Activated T-cell treated with anti-CD3 and anti-CD28 coated beads, Interleukin-2, amount 50 U/mL, for 72 hours (primary cell): ENCODE measurements at regions not wholly inside any gene's neighbourhood (a gene's known extent, or its start where the extent isn't known, plus 50 kb on each side); places are given as distances from the start of the nearest gene placed in this dataset.

Source experiments
- ATAC-seq, 2 donors: fragments of 150-1000 bp; cut with Tn5 transposase; replicated peaks in 1 of 2; 2 replicates each; pipeline ENCODE4 v1.10.0; 2021; ENCODE audit warnings: moderate library complexity in 2 of 2, mild to moderate bottlenecking in 1 of 2
- DNase-seq, 2 donors: peaks; one replicate each; pipeline ENCODE4 v3.0.0; 2021 to 2022; ENCODE audit warnings: mixed read lengths in 1 of 2
- H3K27ac Mint-ChIP-seq: one replicate; pipeline ENCODE4 v1.8.0; 2022; ENCODE audit warnings: mild to moderate bottlenecking, moderate library complexity, mixed read lengths
- H3K27me3 Mint-ChIP-seq: one replicate; pipeline ENCODE4 v1.8.0; 2022; ENCODE audit warnings: low read depth, mixed read lengths
- H3K36me3 Mint-ChIP-seq, 2 donors: one replicate each; pipeline ENCODE4 v1.8.0; 2022; ENCODE audit warnings: mixed read lengths in 2 of 2, mild to moderate bottlenecking in 1 of 2; ENCODE audit not compliant: insufficient read depth in 2 of 2
- H3K4me1 Mint-ChIP-seq: one replicate; pipeline ENCODE4 v1.8.0; 2022; ENCODE audit warnings: low read depth, mixed read lengths
- H3K4me3 Mint-ChIP-seq, 2 donors: one replicate each; pipeline ENCODE4 v1.8.0; 2022; ENCODE audit warnings: mild to moderate bottlenecking in 2 of 2, mixed read lengths in 2 of 2, moderate library complexity in 2 of 2
- H3K9me3 Mint-ChIP-seq, 2 donors: one replicate each; pipeline ENCODE4 v1.8.0; 2022; ENCODE audit warnings: mixed read lengths in 2 of 2

DNA sequence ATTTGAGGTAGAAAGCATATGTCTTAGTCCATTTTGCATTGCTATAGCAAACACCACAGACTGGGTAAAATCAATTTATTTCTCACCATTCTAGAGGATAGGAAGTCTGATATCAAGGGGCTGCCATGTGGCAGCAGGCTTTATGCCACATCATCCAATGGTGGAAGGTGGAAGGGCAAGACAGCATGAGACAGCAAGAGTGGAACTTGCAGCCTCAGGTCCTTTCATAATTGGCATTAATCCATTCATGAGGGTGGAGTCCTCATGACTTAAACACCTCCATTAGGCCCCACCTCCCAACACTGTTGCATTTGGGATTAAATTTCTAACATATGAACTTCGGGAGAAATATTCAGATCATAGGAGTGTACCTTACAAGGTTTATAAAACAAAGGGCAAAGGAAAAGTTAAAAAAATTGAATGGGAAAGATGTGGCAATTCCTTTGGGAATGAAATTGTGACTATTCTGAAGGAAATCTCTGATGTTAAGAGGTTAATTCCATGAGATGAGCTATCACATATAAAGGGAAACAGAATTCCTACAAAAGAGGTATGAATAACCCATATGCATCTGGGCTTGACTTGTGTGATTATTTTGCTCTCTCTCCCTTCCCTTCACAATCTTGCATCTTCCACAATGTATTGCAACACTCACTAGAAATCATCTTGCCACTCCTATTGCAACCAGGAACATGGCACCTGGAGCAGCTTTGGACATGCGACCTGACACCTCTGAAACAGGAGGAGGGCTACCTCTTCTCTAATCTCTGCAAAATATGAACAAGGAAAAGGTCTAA is 507.8 kb downstream of the EPHA4 start:
- Mint-ChIP-seq H3K36me3 (no peaks in the 10 kb centered on the region), H3K4me3 (no peak overlapping the region), H3K9me3 (peaks cover 5 to 8% of the 10 kb centered on the region in 2 donors), H3K27ac (no peak overlapping the region), H3K4me1 (no peaks in the 10 kb centered on the region), H3K27me3 (peaks cover 14% of the 10 kb centered on the region)
- no peak for DNase-seq
- ATAC-seq = no peak

GRCh38 chr2:221064880-221065279 is 507.2 kb downstream of the EPHA4 start:
- no peak for ATAC-seq
- Mint-ChIP-seq H3K27ac (no peak overlapping the region), H3K27me3 (peaks cover 8% of the 10 kb centered on the region), H3K4me3 (no peak overlapping the region), H3K9me3 (peaks cover 6 to 8% of the 10 kb centered on the region in 2 donors), H3K4me1 (no peaks in the 10 kb centered on the region), H3K36me3 (no peaks in the 10 kb centered on the region)
- DNase-seq = no peak

DNA sequence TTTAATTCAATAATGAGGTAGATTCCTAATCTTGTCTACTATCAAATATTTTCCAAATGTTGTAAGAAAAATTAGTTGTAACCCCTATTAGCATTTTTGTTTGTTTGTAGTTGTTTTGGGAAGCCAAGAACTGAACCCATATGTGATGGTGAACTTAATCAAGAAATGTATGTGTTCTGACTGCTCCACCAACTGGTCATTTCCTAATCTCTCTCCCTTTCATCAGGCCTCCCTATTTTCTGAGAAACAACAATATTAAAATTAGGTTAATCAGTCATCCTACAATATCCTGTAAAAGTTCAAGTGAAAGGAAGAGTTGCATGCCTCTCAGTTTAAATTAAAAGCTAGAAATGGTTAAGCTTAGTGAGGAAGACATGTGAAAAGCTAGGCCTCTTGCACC is 504.0 kb downstream of the EPHA4 start:
- Mint-ChIP-seq H3K9me3 (peaks cover 8 to 17% of the 10 kb centered on the region in 2 donors), H3K27ac (no peak overlapping the region), H3K36me3 (peaks cover 0 to 2% of the 10 kb centered on the region in 2 donors), H3K27me3 (no peaks in the 10 kb centered on the region), H3K4me3 (no peak overlapping the region), H3K4me1 (no peaks in the 10 kb centered on the region)
- DNase-seq (no peak), ATAC-seq (no peak)

- peaks cover 8 to 17% of the 10 kb centered on the region in 2 donors for H3K9me3 Mint-ChIP-seq
- peaks cover 0 to 2% of the 10 kb centered on the region in 2 donors for H3K36me3 Mint-ChIP-seq
- no peaks in the 10 kb centered on the region for H3K4me1 Mint-ChIP-seq
- no peak overlapping the region for H3K27ac Mint-ChIP-seq
- no peak for DNase-seq
- H3K27me3 Mint-ChIP-seq = no peaks in the 10 kb centered on the region
- H3K4me3 Mint-ChIP-seq = no peak overlapping the region
- ATAC-seq = no peak
Measured at GRCh38 chr2:221070106-221070505, 502.0 kb downstream of the EPHA4 start.

DNA sequence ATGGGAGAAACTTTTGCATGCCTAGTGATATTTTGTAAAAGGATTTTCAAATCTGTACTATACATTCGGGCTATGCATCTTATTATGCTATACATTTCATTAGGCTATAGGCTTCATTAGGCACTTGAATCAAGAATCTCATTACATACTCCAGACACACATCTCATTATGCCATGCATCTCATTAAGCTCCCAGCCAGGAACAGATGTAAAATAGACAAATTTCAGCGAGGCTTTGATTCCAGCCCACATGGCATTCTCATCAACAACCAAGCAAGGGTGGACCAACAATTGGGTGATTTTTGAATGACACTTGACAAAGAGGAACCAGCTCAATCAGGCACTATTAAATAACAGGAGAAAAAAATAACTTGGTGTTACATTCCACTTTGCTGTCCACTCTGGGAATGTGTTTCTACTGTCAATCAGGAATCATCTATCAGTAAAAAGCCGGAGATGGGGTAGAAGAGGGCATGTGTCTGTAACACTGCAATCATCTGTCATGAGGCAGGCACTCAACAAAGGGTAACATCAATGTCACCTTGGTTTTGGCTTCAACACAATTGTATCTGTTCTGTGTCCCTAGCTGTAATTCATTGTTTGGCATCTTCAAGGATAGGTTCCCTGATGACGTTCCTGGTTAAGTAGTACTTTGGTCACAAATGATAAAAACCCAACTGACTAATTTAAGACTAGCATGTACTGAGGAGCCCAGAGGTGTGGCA is 498.6 kb downstream of the EPHA4 start:
- no peak for DNase-seq
- Mint-ChIP-seq H3K27me3 (no peaks in the 10 kb centered on the region), H3K4me1 (no peaks in the 10 kb centered on the region), H3K36me3 (peaks cover 0 to 2% of the 10 kb centered on the region in 2 donors), H3K4me3 (no peak overlapping the region), H3K27ac (no peak overlapping the region), H3K9me3 (peaks cover 8 to 17% of the 10 kb centered on the region in 2 donors)
- no peak for ATAC-seq

GRCh38 chr2:221074238-221074637 is 497.9 kb downstream of the EPHA4 start:
- DNase-seq (no peak), ATAC-seq (no peak)
- H3K27ac Mint-ChIP-seq = no peak overlapping the region
- H3K4me3 Mint-ChIP-seq = no peak overlapping the region
- H3K36me3 Mint-ChIP-seq = peaks cover 0 to 2% of the 10 kb centered on the region in 2 donors
- peaks cover 8 to 17% of the 10 kb centered on the region in 2 donors for H3K9me3 Mint-ChIP-seq
- H3K27me3 Mint-ChIP-seq = no peaks in the 10 kb centered on the region
- no peaks in the 10 kb centered on the region for H3K4me1 Mint-ChIP-seq

DNA sequence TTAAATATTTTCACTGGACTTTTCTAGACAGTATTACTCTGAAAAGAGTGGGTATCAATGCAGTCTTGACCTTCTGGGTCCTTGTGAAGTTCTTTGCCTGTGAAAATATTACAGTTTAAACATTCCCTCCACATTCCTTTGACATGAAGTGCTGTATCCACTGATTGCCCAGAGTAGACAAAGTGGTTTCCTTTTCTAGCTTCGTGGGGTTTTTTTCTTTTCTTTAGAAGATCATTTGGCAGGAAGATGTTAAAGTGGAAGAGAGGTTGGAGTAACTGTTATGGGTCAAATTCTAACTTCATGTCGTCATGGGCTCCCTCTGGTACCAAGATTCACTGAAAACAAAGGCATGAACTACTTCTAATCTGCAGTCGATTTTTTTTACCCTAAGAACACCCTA is 496.9 kb downstream of the EPHA4 start:
- DNase-seq (no peak), ATAC-seq (no peak)
- H3K27ac Mint-ChIP-seq = no peak overlapping the region
- H3K27me3 Mint-ChIP-seq = no peaks in the 10 kb centered on the region
- no peaks in the 10 kb centered on the region for H3K4me1 Mint-ChIP-seq
- peaks cover 0 to 2% of the 10 kb centered on the region in 2 donors for H3K36me3 Mint-ChIP-seq
- peaks cover 8 to 13% of the 10 kb centered on the region in 2 donors for H3K9me3 Mint-ChIP-seq
- H3K4me3 Mint-ChIP-seq = no peak overlapping the region

DNA sequence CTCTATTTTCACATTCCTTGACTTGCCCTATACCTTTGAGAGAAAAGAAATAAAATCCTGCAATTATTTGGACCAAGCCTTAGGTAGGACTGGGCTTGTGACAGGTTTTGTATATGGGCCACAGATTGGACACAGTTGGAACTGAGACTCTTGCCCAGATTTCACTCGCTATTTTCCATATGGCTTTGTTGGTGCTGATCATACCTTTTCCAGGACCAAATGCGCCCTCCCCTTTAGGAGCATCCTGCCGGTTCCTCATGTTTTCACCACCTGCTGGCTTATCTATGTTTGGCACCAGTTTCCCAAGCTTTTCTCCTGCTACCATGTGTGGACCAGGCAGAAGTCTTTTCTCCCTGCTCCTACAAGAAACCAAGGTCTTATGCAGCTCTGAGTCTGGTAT is 494.9 kb downstream of the EPHA4 start:
- peaks cover 3% of the 10 kb centered on the region in 2 donors for H3K9me3 Mint-ChIP-seq
- no peak for ATAC-seq
- no peaks in the 10 kb centered on the region for H3K4me1 Mint-ChIP-seq
- H3K4me3 Mint-ChIP-seq = no peak overlapping the region
- no peaks in the 10 kb centered on the region for H3K36me3 Mint-ChIP-seq
- DNase-seq = no peak
- no peaks in the 10 kb centered on the region for H3K27me3 Mint-ChIP-seq
- no peak overlapping the region for H3K27ac Mint-ChIP-seq

GRCh38 chr2:221077799-221078198 is 494.3 kb downstream of the EPHA4 start:
- no peaks in the 10 kb centered on the region for H3K36me3 Mint-ChIP-seq
- no peak for DNase-seq
- peaks cover 0 to 3% of the 10 kb centered on the region in 2 donors for H3K9me3 Mint-ChIP-seq
- ATAC-seq = no peak
- no peak overlapping the region for H3K4me3 Mint-ChIP-seq
- no peaks in the 10 kb centered on the region for H3K4me1 Mint-ChIP-seq
- H3K27ac Mint-ChIP-seq = no peak overlapping the region
- no peaks in the 10 kb centered on the region for H3K27me3 Mint-ChIP-seq

DNA sequence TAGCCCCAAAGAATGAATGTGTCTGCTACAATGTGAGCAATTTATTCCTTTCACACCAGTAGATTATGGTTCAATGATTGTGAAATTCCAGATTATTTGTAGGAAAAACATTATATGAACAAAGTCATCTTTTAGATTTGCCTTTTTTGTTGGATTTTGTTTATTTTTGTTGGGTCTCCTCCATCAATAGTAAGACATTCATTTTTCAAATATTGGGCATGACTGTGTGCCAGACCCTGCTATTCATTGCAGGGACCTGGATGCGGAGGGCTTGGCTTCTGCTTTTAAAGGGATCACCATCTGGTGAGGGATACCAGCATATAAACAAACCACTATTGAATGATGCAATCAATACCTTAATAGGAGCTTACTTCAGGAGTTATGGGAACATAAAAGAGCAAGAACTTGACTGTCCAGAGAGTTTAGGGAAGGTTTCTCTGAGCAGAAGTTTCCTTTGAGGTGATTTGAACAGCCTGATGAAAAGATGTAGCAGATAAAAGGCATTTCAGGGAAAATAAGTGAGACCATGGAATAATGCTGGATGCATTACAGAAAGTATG is 486.7 kb downstream of the EPHA4 start:
- H3K4me3 Mint-ChIP-seq = no peak overlapping the region
- H3K9me3 Mint-ChIP-seq = no peaks in the 10 kb centered on the region
- H3K27ac Mint-ChIP-seq = no peak overlapping the region

GRCh38 chr2:221085936-221086335 is 486.2 kb downstream of the EPHA4 start:
- no peak for DNase-seq
- H3K9me3 Mint-ChIP-seq = no peaks in the 10 kb centered on the region
- no peak overlapping the region for H3K4me3 Mint-ChIP-seq
- no peaks in the 10 kb centered on the region for H3K27me3 Mint-ChIP-seq
- no peaks in the 10 kb centered on the region for H3K36me3 Mint-ChIP-seq
- no peaks in the 10 kb centered on the region for H3K4me1 Mint-ChIP-seq
- no peak overlapping the region for H3K27ac Mint-ChIP-seq
- no peak for ATAC-seq

More for the DNA sequence above, 486.7 kb downstream of the EPHA4 start:
- H3K36me3 Mint-ChIP-seq = no peaks in the 10 kb centered on the region
- H3K27me3 Mint-ChIP-seq = no peaks in the 10 kb centered on the region
- DNase-seq (no peak), ATAC-seq (no peak)
- H3K4me1 Mint-ChIP-seq = no peaks in the 10 kb centered on the region

DNA sequence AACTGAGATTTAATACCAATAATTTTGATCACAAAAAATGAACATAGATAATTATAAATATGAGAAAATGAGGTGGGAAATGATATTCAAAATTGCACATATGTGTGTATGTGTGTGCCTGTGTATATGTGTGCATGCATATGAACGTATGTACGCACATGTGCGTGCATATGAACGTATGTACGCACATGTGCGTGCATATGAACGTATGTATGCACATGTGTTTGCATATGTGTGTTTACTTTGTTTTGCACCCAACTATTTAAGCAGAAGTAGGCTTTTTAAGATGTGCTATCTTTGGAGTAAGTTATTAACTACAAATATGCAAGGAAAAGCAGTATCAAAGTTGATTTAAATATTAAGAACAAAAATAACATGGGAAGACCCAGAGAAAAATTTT is 484.3 kb downstream of the EPHA4 start:
- ATAC-seq (no peak), DNase-seq (no peak)
- H3K36me3 Mint-ChIP-seq = no peaks in the 10 kb centered on the region
- H3K4me1 Mint-ChIP-seq = no peaks in the 10 kb centered on the region
- no peak overlapping the region for H3K4me3 Mint-ChIP-seq
- H3K27ac Mint-ChIP-seq = no peak overlapping the region
- H3K9me3 Mint-ChIP-seq = peaks cover 4% of the 10 kb centered on the region in 2 donors
- H3K27me3 Mint-ChIP-seq = no peaks in the 10 kb centered on the region

DNA sequence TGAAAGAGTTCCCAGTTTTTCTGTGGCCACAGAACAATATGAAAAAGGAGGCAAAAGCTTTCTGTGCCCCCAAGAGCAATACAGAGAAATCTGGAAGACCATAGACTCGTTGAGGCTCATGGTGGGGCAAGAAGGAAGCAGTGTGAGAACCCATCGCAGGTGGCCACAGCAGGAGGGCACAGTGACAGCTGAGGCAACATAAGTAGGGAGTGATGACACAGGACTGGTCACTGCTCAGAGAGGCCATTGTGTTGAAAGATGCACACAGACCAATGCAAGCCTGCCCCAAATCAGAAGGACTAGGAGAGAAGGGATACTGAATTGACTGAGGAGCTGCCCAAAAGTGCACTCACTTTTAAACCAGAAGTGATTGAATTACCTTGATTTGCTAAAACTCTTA is 483.6 kb downstream of the EPHA4 start:
- no peaks in the 10 kb centered on the region for H3K36me3 Mint-ChIP-seq
- H3K4me1 Mint-ChIP-seq = no peaks in the 10 kb centered on the region

More for the DNA sequence above, 483.6 kb downstream of the EPHA4 start:
- ATAC-seq = no peak
- Mint-ChIP-seq H3K27ac (no peak overlapping the region), H3K4me3 (no peak overlapping the region), H3K27me3 (no peaks in the 10 kb centered on the region), H3K9me3 (peaks cover 4% of the 10 kb centered on the region in 2 donors)
- DNase-seq = no peak
